DOHH2 (cell line): ENCODE measurements at regions not wholly inside any gene's neighbourhood (a gene's known extent, or its start where the extent isn't known, plus 50 kb on each side); places are given as distances from the start of the nearest gene placed in this dataset.

Experiments
- H3F3A ChIP-seq: fragments of 200-600 bp; sonication (generic), shearing (Covaris generic); 2 replicates; pipeline ENCODE4 v1.6.0; 2016; ENCODE audit warnings: antibody characterized with exemption, mild to moderate bottlenecking; ENCODE audit not compliant: control insufficient read depth, insufficient read depth
- H3K27ac ChIP-seq: fragments of 200-600 bp; sonication (generic); 2 replicates; pipeline ENCODE4 v1.5.1; 2014; ENCODE audit warnings: low read depth, mild to moderate bottlenecking, low read length, moderate library complexity
- H3K27me3 ChIP-seq: fragments of 200-600 bp; sonication (generic); 2 replicates; pipeline ENCODE4 v1.6.1; 2014; ENCODE audit warnings: mild to moderate bottlenecking, low read length, mixed read lengths; ENCODE audit not compliant: control insufficient read depth
- H3K36me3 ChIP-seq: fragments of 200-600 bp; sonication (generic); 2 replicates; pipeline ENCODE4 v1.6.1; 2014; ENCODE audit warnings: mild to moderate bottlenecking, low read length, moderate library complexity, mixed read lengths; ENCODE audit not compliant: control insufficient read depth
- H3K4me1 ChIP-seq: fragments of 200-600 bp; sonication (generic); 2 replicates; pipeline ENCODE4 v1.6.1; 2014; ENCODE audit warnings: mild to moderate bottlenecking, low read length, mixed read lengths; ENCODE audit not compliant: control insufficient read depth
- H3K4me2 ChIP-seq: fragments of 200-600 bp; sonication (generic); 2 replicates; pipeline ENCODE4 v1.6.0; 2014; ENCODE audit warnings: mild to moderate bottlenecking, low read length, moderate library complexity
- H3K4me3 ChIP-seq: fragments of 200-600 bp; sonication (generic); 2 replicates; pipeline ENCODE4 v1.5.1; 2014; ENCODE audit warnings: mild to moderate bottlenecking, low read length, mixed read lengths
- H3K79me2 ChIP-seq: fragments of 200-600 bp; sonication (generic); 2 replicates; pipeline ENCODE4 v1.6.1; 2014; ENCODE audit warnings: mild to moderate bottlenecking, low read length, mixed read lengths; ENCODE audit not compliant: control insufficient read depth
- H3K9me2 ChIP-seq: fragments of 200-600 bp; sonication (generic); replicated peaks from 2 replicates; pipeline ENCODE4 v1.6.1; 2014; ENCODE audit warnings: mild to moderate bottlenecking, low read length, mixed read lengths; ENCODE audit not compliant: control insufficient read depth
- H3K9me3 ChIP-seq: fragments of 200-600 bp; sonication (generic); 2 replicates; pipeline ENCODE4 v1.6.1; 2014; ENCODE audit warnings: antibody characterized with exemption, low read length, mixed read lengths; ENCODE audit not compliant: control insufficient read depth, insufficient read depth
- H4K20me1 ChIP-seq: fragments of 200-600 bp; sonication (generic); 2 replicates; pipeline ENCODE4 v1.6.0; 2014; ENCODE audit warnings: low read depth, mild to moderate bottlenecking, antibody characterized with exemption, low read length, moderate library complexity; ENCODE audit not compliant: control insufficient read depth, insufficient read depth
- EZH2phosphoT487 ChIP-seq: fragments of 200-600 bp; sonication (generic); IDR thresholded peaks from 2 replicates; pipeline ENCODE4 v1.6.1; 2017; ENCODE audit warnings: borderline replicate concordance, mild to moderate bottlenecking, antibody characterized with exemption, low read length, moderate library complexity, mixed read lengths
- TF ChIP-seq, protein P1 (sequence below): fragments of 200-600 bp; sonication (generic); IDR thresholded peaks from one replicate; pipeline ENCODE4 v1.5.1; 2014; ENCODE audit warnings: antibody characterized with exemption, mild to moderate bottlenecking, low read depth, low read length; ENCODE audit not compliant: poor library complexity, severe bottlenecking

- H3K27ac ChIP-seq, result no peak overlapping the region
- TF ChIP-seq EZH2phosphoT487, result no peak
- TF ChIP-seq, protein P1, sequence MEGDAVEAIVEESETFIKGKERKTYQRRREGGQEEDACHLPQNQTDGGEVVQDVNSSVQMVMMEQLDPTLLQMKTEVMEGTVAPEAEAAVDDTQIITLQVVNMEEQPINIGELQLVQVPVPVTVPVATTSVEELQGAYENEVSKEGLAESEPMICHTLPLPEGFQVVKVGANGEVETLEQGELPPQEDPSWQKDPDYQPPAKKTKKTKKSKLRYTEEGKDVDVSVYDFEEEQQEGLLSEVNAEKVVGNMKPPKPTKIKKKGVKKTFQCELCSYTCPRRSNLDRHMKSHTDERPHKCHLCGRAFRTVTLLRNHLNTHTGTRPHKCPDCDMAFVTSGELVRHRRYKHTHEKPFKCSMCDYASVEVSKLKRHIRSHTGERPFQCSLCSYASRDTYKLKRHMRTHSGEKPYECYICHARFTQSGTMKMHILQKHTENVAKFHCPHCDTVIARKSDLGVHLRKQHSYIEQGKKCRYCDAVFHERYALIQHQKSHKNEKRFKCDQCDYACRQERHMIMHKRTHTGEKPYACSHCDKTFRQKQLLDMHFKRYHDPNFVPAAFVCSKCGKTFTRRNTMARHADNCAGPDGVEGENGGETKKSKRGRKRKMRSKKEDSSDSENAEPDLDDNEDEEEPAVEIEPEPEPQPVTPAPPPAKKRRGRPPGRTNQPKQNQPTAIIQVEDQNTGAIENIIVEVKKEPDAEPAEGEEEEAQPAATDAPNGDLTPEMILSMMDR, result no peak
- H3K4me2 ChIP-seq, result no peak overlapping the region
- no peak overlapping the region for H3K4me3 ChIP-seq
- no peaks in the 10 kb centered on the region for H4K20me1 ChIP-seq
- H3K79me2 ChIP-seq, result no peaks in the 10 kb centered on the region
- no peaks in the 10 kb centered on the region for H3K36me3 ChIP-seq
- no peaks in the 10 kb centered on the region for H3K27me3 ChIP-seq
- H3K4me1 ChIP-seq, result no peaks in the 10 kb centered on the region
- no peaks in the 10 kb centered on the region for H3F3A ChIP-seq
- H3K9me3 ChIP-seq, result no peaks in the 10 kb centered on the region
- no peaks in the 10 kb centered on the region for H3K9me2 ChIP-seq
Observed at GRCh38 chrX:20472148-20472547, 205.4 kb upstream of the RPS6KA3 start.

DNA sequence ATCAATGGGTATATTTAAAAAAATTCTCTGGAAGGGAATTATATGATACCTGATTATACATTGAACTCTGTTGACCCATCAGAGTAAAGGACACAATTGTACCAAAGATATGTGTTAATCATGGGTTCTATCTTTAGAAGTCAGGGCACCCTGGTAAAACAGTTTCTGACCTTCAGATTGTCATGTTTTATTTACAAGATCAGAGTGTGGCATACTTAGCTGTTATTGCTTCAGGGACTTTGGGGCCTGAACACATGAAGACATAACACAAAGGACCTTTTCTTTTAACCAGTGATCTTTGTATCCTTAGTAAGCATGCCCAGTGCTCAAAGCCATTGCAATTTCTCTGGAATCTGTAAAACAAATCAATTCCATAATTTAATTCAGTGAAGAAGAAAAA, 204.8 kb upstream of the RPS6KA3 start:
- Histone ChIP-seq H3K9me3 (no peaks in the 10 kb centered on the region), H3K36me3 (no peaks in the 10 kb centered on the region), H3K27ac (no peak overlapping the region), H3K4me3 (no peak overlapping the region), H3F3A (no peaks in the 10 kb centered on the region), H3K27me3 (no peaks in the 10 kb centered on the region), H3K9me2 (no peaks in the 10 kb centered on the region), H3K4me1 (no peaks in the 10 kb centered on the region), H3K79me2 (no peaks in the 10 kb centered on the region), H3K4me2 (no peak overlapping the region), H4K20me1 (no peaks in the 10 kb centered on the region)
- TF ChIP-seq, protein P1, result no peak
- no peak for TF ChIP-seq EZH2phosphoT487

DNA sequence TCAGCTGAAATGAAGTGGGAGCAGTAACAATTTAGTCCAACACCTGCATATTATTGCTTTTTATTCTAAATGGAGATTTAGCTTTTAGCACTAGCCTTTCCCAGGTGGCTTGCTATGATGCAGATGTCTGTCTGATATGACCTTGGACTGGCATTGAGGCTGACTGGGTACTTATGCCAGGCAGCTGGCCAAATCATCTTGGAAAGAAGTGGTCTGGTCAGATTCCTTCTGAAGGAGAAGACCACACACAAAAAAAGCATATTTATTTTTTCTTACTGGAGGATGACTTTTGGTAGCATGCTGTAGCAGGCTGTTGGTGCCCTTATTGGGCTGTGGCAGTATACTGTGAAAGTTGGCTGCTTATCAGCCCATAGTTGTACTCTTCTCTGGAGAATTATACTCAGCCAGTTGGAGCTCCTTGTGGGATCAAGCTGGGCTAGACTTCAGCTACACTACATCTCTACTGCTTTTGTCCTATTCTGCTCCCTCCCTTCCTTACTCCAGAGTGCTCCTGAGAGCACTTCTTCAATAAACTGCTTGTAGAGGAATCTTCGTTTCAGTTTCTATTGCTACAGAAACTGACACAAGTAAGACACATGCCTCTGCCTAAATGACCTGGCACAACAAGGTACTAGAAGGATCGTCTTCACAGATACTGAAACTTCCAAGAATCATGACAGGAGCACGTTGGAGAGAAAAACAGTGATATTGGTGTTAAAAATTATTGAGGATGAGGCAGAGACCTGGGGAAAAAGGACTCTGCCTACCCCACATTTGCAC, 196.8 kb upstream of the RPS6KA3 start:
- H3K4me2 ChIP-seq, result no peak overlapping the region
- H3K27ac ChIP-seq, result no peak overlapping the region

More for the DNA sequence above, 196.8 kb upstream of the RPS6KA3 start:
- no peaks in the 10 kb centered on the region; the same call in 1 of the 2 replicates for H3K27me3 ChIP-seq
- H3F3A ChIP-seq, result no peaks in the 10 kb centered on the region
- H3K36me3 ChIP-seq, result no peaks in the 10 kb centered on the region
- H3K79me2 ChIP-seq, result no peaks in the 10 kb centered on the region
- no peak overlapping the region for H3K4me3 ChIP-seq
- no peaks in the 10 kb centered on the region for H4K20me1 ChIP-seq
- H3K9me2 ChIP-seq, result no peaks in the 10 kb centered on the region
- no peaks in the 10 kb centered on the region for H3K4me1 ChIP-seq
- TF ChIP-seq, protein P1, result no peak
- no peak for TF ChIP-seq EZH2phosphoT487
- H3K9me3 ChIP-seq, result no peaks in the 10 kb centered on the region
